HG02884 (cell line): ENCODE measurements at regions not wholly inside any gene's neighbourhood (a gene's known extent, or its start where the extent isn't known, plus 50 kb on each side); places are given as distances from the start of the nearest gene placed in this dataset.
A peak's percentile ranks its signal among the peaks of the same experiment; 100 is the strongest.

ENCODE experiments used
- ATAC-seq: cut with Tn5 transposase; IDR thresholded peaks from one replicate; pipeline ENCODE4 v1.9.1; 2021; ENCODE audit warnings: mild to moderate bottlenecking, moderate library complexity; ENCODE audit not compliant: unreplicated experiment

DNA sequence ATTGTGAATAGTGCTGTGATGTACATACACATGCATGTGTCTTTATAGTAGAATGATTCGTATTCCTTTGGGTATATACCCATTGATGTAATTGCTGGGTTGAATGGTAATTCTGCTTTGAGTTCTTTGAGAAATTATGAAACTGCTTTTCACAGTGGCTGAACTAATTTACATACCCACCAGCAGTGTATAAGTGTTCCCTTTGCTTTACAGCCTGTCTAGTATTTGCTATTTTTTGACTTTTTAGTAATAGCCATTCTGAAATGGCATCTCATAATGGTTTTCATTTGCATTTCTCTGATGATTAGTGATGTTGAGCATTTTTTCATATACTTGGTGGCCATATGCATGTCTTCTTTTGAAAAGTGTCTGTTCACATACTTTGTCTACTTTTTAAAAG, 54.5 kb upstream of the FAM78B start:
- no peak for ATAC-seq

DNA sequence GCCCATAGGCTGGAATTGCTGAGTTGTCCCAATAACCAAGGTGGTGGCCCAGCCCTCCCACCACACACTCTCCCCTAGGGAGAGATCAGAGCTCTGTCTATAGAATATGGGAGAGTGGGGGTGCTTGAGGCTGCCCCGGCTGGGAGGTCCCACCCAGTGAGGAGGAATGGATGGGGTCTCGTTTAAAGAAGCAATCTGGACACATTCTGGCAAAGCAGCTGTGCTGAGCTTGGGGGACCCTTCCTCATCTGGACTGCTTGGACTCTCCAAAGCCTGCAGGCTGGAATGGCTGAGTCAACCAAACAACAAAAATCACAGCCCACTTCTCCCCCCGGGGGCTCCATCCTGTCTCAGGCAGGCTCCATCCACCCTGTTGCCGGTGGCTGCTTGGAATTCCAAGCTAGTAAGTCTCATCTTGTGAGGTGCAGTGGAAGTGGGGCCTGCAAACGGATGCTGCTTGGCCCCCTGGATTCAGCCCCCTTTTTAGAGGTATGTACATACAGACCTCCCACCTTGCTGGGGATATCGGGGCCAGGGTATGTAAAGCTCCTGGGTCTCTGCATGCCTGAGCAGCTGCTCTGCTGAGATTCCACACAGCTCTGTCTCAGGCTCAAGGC, 67.1 kb upstream of the FAM78B start:
- no peak for ATAC-seq

DNA sequence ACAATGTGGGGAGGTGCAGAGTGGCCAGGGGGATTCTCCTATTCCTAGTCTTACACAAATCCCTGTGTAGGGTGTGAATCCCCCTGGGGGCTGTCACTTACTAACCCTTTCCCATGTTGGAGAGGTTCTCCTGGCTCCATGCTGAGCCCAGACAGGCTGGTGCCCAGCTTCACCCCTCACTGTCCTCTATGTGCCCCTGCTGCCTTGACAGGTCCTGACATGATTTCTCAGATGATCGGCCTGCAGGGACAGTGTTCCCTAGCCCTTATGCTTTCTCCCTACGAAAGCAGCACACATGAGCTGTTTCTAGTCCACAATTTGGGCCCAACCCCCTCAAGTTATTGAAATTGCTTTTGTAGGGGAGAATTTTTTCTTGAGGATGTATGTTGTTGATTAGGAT, 68.9 kb upstream of the FAM78B start:
- no peak for ATAC-seq

DNA sequence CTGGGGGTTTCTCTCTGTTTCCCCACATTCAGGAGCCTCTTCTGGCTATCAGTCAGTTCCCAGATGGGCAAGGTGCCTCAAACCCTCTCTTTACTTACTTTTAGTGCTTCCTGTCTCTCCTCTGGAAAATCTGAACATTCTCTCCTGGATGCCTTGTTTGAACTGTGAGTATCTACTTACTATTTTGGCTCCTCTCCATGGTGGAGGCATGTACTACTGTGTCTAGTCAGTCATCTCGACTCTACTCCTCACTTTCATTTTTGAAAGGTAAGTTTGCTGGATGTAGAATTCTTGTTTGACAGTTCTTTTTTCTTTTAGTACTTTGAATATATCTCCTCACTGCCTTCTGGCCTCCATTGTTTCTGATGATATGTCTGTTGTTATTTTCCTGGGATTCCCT, 70.9 kb upstream of the FAM78B start:
- no peak for ATAC-seq

DNA sequence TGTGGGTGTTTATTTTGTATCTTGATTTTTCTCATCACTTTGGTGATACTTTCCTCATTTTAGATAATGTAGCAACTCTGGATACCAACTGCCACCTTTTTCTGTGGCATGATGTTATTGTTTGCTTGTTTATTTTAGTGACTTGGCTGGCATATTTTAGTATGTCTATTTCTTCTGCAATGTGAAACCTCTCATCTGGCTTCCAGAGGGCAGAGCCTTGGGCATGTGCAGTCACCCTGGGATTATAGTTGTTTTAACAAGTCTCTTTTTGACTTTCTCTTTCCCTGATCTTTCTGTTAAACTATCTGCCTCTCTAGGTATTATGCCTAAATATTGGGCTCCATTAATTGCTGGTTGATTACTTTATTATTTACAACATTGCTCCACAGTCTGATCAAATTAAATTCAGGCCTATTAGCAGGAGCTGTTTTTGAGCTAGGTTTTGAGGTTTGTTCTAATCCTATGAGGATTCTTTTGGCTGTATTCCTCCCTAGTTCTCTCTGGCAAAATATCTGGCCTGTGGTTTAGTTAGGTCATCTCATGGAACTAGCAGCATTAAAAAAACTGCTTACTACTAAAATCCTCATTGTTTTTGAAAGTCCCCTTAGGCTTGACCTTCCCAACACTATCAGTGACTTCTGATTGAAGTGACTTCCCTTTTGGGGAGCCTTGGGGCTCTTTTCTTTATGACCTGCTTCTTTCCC, 86.4 kb upstream of the FAM78B start:
- ATAC-seq: no peak

DNA sequence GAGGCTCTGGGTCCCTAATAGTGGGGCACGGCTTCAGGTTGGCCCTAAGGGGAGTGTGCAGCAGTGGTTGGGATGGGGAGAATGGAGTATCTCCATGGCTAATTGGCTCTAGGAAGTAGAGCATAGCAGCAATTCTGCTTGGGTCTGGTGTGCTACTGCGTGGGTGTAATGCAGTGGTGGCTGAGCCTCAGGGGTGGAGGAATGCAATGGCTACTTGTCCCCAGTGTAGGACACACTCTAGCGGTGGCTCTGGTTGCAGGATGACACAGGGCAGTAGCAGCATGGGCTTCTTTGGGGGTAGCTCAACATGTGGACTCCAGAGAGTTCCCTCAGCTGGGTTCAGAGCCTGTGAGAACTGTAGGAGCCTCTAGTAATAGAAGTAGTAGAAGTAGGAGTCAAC, 91.2 kb upstream of the FAM78B start:
- no peak for ATAC-seq

DNA sequence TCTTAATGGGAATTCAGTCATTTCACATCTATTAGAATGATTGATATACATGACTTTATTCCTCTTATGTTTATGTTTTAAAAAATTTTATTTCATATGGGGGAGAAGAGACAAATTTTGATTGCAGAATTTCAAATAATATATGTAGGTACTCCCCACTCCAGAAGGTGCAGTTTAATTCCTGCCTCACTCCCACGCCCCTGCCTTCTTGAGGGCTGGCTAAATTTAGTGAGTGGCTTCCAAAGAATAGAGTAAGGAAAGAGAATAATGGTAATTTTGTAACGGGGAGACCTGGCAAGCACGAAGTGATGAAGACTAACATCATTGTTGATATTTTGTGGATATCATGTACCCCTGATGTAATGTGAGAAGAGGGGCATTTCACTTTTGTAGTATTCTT, 94.7 kb upstream of the FAM78B start:
- ATAC-seq: no peak

DNA sequence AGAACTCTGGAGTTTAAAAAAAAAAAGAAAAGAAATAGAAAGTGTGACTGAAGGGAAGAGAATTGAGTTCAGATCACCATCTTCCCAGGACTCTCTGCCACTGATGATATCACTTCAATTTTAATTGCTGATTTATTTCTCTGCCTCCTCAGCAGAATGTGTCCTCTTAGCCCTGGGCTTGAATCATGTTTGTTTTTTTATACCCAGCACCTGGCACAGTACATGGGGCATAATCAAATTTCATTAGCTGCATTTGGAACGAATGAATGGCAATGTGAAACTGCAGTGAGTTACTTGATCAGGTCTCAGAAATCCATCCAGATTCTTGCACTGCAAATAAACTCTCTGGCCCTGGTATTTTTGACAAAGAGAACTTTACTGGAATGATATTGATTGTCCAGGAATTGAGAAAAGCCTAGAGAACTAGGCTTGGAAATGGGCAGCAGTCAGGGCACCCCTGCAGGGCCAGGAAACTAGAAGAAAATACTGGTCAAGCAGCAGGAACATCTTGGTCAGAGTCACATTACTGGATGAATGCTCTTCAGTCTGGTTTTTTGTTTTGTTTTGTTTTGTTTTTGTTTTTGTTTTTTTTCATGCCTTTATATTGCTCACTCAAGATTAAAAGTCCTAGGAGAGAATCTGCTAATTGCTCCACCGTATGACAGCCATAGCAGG, 103.8 kb upstream of the FAM78B start:
- no peak for ATAC-seq

DNA sequence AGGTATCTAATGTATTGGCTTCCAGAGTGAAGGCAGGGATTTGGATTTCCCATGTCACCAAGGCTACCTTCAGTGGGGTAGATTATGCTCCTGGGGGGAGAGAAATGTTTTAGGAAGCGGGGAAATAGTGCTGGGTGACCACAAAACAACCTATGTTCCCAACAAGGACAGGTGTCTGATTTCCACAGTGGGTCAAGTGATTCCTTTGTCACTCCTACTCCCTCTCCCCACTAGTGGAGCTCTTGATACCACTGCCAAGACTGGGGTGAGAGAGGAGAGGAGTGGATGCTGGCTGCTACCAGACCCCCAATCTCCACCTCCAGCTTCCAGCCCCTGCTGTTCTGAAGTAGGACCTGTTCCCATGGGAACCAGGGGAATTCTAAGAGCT, 104.3 kb upstream of the FAM78B start:
- ATAC-seq: no peak

DNA sequence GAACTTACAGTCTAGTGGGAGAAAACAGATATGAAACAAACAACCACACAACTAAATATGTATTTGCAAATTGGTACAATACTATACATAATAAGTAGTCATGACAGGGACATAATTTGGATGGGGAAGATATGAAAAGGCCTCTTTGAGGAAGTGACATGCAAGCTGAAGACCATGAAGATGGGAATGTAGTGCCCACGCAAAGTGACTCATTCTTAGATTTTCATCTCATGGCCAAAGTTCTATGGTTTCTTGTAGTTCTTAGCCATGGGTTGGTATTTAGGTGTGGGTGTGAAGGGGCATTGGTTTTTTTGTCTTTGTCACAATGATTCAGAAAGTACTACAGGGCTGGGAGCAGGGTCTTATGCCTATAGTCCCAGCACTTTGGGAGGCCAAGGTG, 105.4 kb upstream of the FAM78B start:
- ATAC-seq: peak; percentile 80

DNA sequence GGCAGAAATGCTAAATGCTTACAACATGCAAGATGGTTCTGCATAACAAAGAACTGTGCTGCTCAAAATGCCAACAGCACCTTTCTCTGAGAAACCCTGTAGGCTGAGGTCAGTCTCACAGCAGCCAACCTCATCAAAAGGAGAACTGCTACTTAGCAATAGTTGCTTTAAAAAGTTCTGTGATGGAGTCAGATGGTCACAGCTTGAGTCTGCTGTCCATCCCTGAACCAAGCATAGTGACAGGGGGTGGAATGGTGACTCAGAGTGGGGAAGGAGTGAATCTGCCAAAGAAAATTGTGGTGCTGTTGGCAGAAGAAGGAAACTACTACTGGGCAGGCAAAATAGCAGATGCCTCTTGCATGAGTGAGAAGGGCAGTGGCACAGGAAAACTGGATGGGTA, 106.0 kb upstream of the FAM78B start:
- ATAC-seq: no peak

DNA sequence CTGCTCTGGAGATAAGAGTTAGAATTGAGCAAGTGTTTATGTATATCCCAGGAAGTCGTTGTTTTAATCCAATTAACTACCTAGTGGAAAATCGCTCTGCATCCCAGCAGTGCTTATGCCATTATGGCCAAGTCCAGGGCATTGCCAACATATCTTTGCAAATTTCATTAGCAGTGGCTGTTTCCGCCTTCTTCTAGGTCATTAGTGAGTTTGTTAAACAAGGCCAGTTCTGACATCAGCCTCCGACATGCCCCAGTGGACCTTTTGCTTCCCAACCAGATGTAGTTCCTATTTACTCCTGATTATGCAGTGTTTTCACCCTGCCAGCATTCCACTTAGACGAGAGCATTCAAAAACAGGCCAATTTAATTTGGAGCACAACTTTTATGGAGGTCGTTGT, 106.8 kb upstream of the FAM78B start:
- ATAC-seq: no peak

DNA sequence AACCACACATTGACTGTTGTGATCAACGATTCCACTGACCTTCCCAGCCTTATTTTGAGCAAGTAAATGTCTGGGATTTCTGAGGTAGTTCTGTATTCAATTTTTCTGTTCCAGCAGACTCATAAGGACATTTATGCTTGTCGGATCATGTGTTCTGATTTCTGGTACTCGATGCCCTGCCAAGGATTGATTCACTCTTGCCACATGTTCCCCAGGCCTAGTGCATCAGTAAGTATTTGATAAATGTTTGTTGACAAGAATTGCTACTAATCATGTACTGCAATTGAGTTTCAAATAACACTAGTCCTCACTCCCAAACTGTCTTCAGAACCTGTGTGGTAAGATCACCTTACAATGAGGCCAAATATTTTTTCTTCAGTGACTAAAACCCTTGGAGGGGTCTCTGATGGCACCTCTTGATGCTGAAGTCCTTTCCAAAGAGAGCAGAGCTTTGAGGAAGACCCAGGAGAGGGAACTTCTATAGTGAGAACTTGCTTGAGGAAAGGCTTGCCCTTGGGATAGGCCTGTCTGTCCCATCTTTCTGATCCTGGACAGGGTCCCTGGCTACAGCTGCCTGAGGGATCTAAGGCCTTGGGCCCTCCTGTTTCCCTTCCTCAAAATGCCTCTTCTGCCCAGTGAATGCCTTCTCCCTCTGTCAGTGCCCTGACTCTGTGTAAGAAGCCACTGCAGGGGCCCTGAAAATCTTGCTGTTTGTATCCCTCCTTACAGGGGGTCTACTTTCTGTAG, 115.8 kb upstream of the FAM78B start:
- no peak for ATAC-seq

DNA sequence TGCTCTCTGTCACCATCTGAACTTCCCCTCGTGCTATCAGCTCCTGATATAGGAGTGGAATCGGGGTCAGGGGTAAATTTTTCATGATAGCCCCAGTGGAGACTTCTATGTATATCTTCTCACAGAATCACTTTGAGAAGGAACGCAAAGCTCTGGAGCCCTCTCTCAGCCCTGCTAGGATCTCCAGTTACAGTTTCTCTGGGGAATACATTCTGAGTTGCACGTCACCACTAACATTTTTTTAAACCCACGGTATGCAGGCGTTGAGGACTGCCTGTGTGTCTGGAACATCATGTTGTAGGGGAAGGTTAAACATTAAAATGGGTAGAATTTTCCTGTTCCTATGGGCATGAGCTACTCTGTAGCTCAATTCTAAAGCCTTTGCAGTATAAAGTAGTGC, 116.4 kb upstream of the FAM78B start:
- no peak for ATAC-seq

DNA sequence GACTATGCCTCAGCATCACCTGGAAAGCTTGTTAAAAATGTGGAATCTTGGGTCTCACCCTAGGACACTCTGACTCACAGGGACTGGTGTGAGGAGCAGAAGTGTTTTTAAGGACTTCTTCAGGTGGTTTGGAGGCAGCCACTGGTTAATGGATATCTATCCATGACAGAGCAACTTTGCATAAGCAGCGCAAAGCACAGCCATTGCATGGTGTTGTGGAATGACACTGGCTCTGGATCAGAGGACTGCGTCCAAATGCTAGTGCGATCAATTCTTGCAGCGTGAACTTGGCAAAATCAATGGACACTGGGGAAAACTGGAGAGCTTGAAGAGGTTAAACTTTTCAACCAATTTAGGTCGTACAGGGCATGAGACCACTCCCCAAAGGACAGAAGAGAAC, 116.8 kb upstream of the FAM78B start:
- no peak for ATAC-seq

DNA sequence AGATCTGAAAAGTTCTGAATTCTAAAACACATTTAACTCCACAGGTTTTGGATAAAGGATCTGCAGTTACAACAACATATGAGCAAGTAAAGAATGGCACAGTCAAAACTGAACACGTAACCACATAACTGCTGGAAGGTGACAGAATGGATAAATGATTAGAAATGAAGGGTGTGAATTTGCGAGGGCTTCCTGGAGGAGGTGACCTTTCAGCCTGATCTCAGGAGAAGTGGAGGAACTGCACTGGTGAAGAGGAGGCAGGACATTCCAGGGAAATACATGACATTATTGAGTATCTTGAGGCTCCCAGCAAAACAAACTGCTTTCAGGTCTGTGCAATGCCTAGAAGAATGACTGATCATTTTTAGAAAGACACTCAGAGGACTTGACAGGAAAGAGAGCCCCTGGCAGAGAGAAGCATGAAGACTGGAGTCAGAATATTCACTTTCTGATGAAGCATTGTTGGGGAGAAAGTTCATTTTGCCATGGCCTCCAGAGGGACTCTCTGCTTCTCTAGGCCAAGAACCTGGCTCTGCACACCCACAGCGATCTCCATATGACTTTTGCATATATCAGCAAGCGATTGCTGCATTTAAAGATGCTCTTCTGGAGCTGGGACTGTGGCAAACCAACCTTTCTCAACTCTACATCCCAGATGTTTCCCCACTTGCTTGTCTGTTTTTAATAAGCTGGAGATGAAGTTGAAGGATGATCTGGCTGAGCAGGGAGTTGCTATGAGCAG, 122.7 kb upstream of the FAM78B start:
- no peak for ATAC-seq

DNA sequence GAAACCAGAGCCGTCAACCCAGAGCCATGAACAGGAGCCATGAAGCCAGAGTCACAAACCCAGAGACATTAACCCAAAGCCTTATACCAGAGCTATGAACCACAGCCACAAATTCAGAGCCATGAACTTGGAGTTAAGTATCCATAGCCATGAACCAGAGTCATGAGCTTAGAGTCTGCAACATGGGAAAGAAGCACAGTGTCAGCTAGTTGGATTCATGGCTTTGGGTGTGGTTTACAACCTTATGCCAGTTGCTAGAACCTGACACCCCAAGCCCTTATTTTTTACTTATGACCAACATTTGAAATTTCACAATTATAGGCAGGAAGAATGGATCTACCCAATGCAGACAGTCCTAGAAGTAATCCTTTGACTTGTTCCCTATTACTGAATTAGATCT, 128.9 kb upstream of the FAM78B start:
- ATAC-seq: no peak

DNA sequence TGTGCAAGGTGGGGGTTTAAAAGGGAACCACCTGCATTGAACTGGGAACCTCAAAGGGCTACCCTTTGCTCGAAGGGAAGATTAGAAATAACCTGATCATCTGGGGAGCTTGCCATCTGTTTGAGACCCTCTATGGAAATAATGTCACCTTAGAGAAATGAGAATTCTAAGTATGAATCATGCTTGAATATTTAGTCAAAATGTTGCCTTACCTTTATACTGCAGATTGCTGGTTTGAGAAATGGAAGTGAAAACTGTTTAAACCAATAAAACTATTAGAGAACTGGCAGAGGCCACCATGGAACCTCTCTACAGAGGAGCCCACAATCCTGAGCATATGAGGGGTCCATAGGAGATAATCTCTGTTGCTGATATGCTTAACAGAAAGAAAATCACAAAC, 131.2 kb upstream of the FAM78B start:
- ATAC-seq: peak; percentile 53

DNA sequence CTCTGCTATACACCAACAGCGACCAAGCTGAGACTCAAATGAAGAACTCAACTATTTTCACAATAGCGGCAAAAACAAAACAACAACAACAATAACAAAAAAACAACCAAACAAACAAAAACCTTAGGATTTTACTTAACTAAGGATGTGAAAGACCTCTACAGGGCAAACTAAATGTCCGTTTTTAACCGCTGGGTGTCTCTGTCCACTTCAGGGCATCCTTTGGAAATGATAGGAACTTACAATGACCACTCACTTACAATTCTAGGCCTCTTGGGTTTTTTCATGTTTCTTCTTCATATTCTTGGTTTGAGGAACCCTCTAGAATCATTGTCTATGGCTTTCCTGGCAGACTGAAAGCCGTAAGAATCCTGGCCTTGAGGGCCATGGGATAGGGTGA, 134.0 kb upstream of the FAM78B start:
- ATAC-seq: no peak

DNA sequence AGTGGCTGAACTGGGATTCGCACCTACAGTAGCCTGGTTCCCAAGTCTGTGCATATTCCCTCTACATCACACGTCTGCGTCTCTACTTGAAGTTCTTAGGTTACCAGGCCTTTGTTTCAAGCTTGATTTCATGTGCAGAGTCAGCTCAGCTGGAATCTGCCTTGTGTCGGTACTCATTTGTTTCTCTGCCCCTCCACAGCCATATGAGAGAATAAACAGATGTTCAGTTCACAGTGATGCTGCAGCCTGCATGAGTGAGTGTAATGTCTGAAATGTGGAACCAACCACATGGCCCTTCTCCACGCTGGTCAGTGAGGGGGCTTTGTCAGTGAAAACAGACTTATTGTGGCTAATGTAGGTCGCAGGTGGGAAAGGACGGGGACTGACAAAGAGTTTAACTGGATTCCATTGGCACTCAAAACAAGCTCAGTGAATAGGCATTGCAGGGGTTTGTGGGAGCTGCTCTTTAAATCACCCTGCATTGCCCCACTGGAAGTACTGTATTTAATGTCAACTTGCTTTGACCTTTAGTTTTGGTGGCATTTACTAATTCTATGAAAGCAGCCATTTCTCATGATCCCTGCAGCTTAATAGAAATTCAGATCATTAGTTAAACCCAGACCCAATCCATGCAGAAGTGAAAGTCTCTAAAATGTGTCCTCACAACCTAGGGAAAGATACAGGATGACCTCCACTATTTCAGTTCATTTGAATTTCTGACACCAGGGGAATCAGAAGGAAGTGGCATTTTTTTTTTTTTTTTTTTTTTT, 136.4 kb upstream of the FAM78B start:
- ATAC-seq: no peak
